ENCODE measurements at regions not wholly inside any gene's neighbourhood (a gene's known extent, or its start where the extent isn't known, plus 50 kb on each side); places are given as distances from the start of the nearest gene placed in this dataset.
A peak's percentile ranks its signal among the peaks of the same experiment; 100 is the strongest.

- Histone ChIP-seq H3K4me3 (no peak overlapping the region), H3K36me3 (no peaks in the 10 kb centered on the region), H3K27ac (replicated peaks in 1 of 4) (no peak overlapping the region), H3K27me3 (no peaks in the 10 kb centered on the region), H3K9me3 (no peaks in the 10 kb centered on the region), H3K4me1 (peaks cover 0 to 8% (median 3%) of the 10 kb centered on the region in 4 donors)
- no peak for TF ChIP-seq EP300 (IDR thresholded peaks at IDR 0.05)
- no peak for TF ChIP-seq POLR2A (IDR thresholded peaks at IDR 0.05; ENCODE audit: low read depth)
- no peak for TF ChIP-seq CTCF (IDR thresholded peaks at IDR 0.05)
- no peak for TF ChIP-seq POLR2AphosphoS5 (IDR thresholded peaks at IDR 0.05)
- DNase-seq (ENCODE audit: extremely low spot score): no peak
- intact Hi-C loops (cut with DNase I): no loop called here
- 83% methylated on average over 5 of the region's 5 CpGs for WGBS
Observed at GRCh38 chr7:54917613-54918391, 101.0 kb upstream of the EGFR start.

- 42% methylated on average over 3 of the region's 3 CpGs for WGBS
- Histone ChIP-seq H3K27me3 (no peaks in the 10 kb centered on the region), H3K4me3 (no peak overlapping the region), H3K27ac (replicated peaks in 1 of 4) (no peak overlapping the region), H3K36me3 (no peaks in the 10 kb centered on the region), H3K9me3 (peaks cover 0 to 4% (median 2%) of the 10 kb centered on the region in 4 donors), H3K4me1 (peaks cover 0 to 8% (median 3%) of the 10 kb centered on the region in 4 donors)
- intact Hi-C loops (cut with DNase I): no loop called here
- no peak for DNase-seq (ENCODE audit: extremely low spot score)
- TF ChIP-seq POLR2A (IDR thresholded peaks at IDR 0.05; ENCODE audit: low read depth) (no peak), POLR2AphosphoS5 (IDR thresholded peaks at IDR 0.05) (no peak), EP300 (IDR thresholded peaks at IDR 0.05) (no peak), CTCF (IDR thresholded peaks at IDR 0.05) (no peak)
Observed at GRCh38 chr7:54921116-54921515, 97.7 kb upstream of the EGFR start.

GRCh38 chr7:54931532-54931931 is 87.3 kb upstream of the EGFR start:
- Histone ChIP-seq H3K4me1 (peaks cover 10 to 15% (median 11%) of the 10 kb centered on the region in 4 donors), H3K36me3 (no peaks in the 10 kb centered on the region), H3K4me3 (no peak overlapping the region), H3K27me3 (no peaks in the 10 kb centered on the region), H3K9me3 (peaks cover 0 to 9% (median 4%) of the 10 kb centered on the region in 4 donors), H3K27ac (replicated peaks in 1 of 4) (no peak overlapping the region)
- 96% methylated on average over 1 of the region's 1 CpG for WGBS
- intact Hi-C loops (cut with DNase I): loop anchor here (10.0 kb wide), 1 partner anchor 83 kb away; the partner anchor contains the start of gene EGFR
- TF ChIP-seq EP300 (IDR thresholded peaks at IDR 0.05) (no peak), POLR2AphosphoS5 (IDR thresholded peaks at IDR 0.05) (no peak), POLR2A (IDR thresholded peaks at IDR 0.05; ENCODE audit: low read depth) (no peak)
- no peak for DNase-seq (ENCODE audit: extremely low spot score)

GRCh38 chr7:54932818-54933543 is 85.8 kb upstream of the EGFR start:
- TF ChIP-seq EP300 (IDR thresholded peaks at IDR 0.05) (no peak), POLR2A (IDR thresholded peaks at IDR 0.05; ENCODE audit: low read depth) (no peak), POLR2AphosphoS5 (IDR thresholded peaks at IDR 0.05) (peak in 1 of 2 donors; percentile 51), CTCF (IDR thresholded peaks at IDR 0.05) (peak in 1 of 3 experiments; percentile 7)
- Histone ChIP-seq H3K9me3 (peaks cover 0 to 9% (median 4%) of the 10 kb centered on the region in 4 donors), H3K4me3 (peak overlapping the region; percentile 51 to 65 (median 56)), H3K27me3 (no peaks in the 10 kb centered on the region), H3K4me1 (peaks cover 10 to 15% (median 11%) of the 10 kb centered on the region in 4 donors), H3K36me3 (no peaks in the 10 kb centered on the region), H3K27ac (replicated peaks in 1 of 4) (peak overlapping the region; percentile 74 to 82 (median 78))
- 9% methylated on average over 27 of the region's 34 CpGs for WGBS
- DNase-seq (ENCODE audit: extremely low spot score): no peak
- intact Hi-C loops (cut with DNase I): loop anchor here (10.0 kb wide), 1 partner anchor 82 kb away; the partner anchor contains the start of gene EGFR

GRCh38 chr7:54933643-54934042 is 85.2 kb upstream of the EGFR start:
- H3K27ac ChIP-seq (replicated peaks in 1 of 4): peak overlapping the region; percentile 74 to 82 (median 78)
- no peak for TF ChIP-seq CTCF (IDR thresholded peaks at IDR 0.05)
- no peak for TF ChIP-seq EP300 (IDR thresholded peaks at IDR 0.05)
- no peak for TF ChIP-seq POLR2AphosphoS5 (IDR thresholded peaks at IDR 0.05)
- TF ChIP-seq POLR2A (IDR thresholded peaks at IDR 0.05; ENCODE audit: low read depth): no peak
- peak overlapping the region; percentile 51 to 65 (median 56) for H3K4me3 ChIP-seq
- peaks cover 10 to 15% (median 11%) of the 10 kb centered on the region in 4 donors for H3K4me1 ChIP-seq
- H3K36me3 ChIP-seq: no peaks in the 10 kb centered on the region
- no peak for DNase-seq (ENCODE audit: extremely low spot score)
- intact Hi-C loops (cut with DNase I): loop anchor here (10.0 kb wide), 1 partner anchor 81 kb away; the partner anchor contains the start of gene EGFR
- H3K27me3 ChIP-seq: no peaks in the 10 kb centered on the region
- WGBS: 30% methylated on average over 4 of the region's 4 CpGs
- peaks cover 0 to 9% (median 4%) of the 10 kb centered on the region in 4 donors for H3K9me3 ChIP-seq
